ENCODE measurements at regions not wholly inside any gene's neighbourhood (a gene's known extent, or its start where the extent isn't known, plus 50 kb on each side); places are given as distances from the start of the nearest gene placed in this dataset.

DNA sequence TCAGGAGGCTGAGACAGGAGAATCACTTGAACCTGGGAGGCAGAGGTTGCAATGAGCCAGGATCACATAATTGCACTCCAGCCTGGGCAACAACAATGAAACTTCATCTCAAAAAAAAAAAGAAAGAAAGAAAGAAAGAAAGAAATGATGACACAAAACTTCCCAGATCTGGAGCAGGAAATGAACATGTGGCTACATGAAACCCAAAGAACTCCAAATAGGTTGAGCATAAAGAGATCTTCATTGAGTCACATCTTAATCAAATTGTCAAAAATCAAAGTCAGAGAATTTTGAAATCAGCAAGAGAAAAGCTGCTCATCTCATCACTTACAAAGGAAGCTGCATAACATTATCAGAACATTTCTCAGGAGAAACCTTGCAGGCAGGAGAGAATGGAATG is 247.0 kb downstream of the IBTK start:
- Histone ChIP-seq H3K4me3 (ENCODE audit: low read depth, low read length) (no peak overlapping the region), H3K4me1 (ENCODE audit: control insufficient read depth, insufficient read depth, low read length) (no peaks in the 10 kb centered on the region), H3K9me3 (ENCODE audit: control insufficient read depth, insufficient read depth, low read depth, low read length) (no peaks in the 10 kb centered on the region), H3K27ac (ENCODE audit: extremely low read depth, low read depth, low read length) (no peak overlapping the region), H3K36me3 (ENCODE audit: control insufficient read depth in 2 of 2, insufficient read depth in 1 of 2, low read length in 2 of 2) (no peaks in the 10 kb centered on the region)
- CTCF ChIA-PET: no interaction called here
- POLR2A ChIA-PET: no interaction called here
- no peak for TF ChIP-seq ZNF560 (tag by site-specific recombination; IDR thresholded peaks at IDR 0.05; ENCODE audit: borderline replicate concordance)
- no peak for TF ChIP-seq ZNF121 (tag by site-specific recombination; IDR thresholded peaks at IDR 0.05)
- TF ChIP-seq, protein P1, sequence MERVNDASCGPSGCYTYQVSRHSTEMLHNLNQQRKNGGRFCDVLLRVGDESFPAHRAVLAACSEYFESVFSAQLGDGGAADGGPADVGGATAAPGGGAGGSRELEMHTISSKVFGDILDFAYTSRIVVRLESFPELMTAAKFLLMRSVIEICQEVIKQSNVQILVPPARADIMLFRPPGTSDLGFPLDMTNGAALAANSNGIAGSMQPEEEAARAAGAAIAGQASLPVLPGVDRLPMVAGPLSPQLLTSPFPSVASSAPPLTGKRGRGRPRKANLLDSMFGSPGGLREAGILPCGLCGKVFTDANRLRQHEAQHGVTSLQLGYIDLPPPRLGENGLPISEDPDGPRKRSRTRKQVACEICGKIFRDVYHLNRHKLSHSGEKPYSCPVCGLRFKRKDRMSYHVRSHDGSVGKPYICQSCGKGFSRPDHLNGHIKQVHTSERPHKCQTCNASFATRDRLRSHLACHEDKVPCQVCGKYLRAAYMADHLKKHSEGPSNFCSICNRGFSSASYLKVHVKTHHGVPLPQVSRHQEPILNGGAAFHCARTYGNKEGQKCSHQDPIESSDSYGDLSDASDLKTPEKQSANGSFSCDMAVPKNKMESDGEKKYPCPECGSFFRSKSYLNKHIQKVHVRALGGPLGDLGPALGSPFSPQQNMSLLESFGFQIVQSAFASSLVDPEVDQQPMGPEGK (tag by site-specific recombination; IDR thresholded peaks at IDR 0.05): no peak
- TF ChIP-seq ZNF10 (tag by site-specific recombination; IDR thresholded peaks at IDR 0.05): no peak
- TF ChIP-seq ZNF785 (tag by site-specific recombination; IDR thresholded peaks at IDR 0.05): no peak
- no peak for TF ChIP-seq ZEB2 (tag by site-specific recombination; IDR thresholded peaks at IDR 0.05)
- no peak for TF ChIP-seq ZNF221 (tag by site-specific recombination; IDR thresholded peaks at IDR 0.05; ENCODE audit: borderline replicate concordance)
- TF ChIP-seq ZNF621 (tag by site-specific recombination; IDR thresholded peaks at IDR 0.05): no peak
- TF ChIP-seq ZNF843 (tag by site-specific recombination; IDR thresholded peaks at IDR 0.05): no peak
- TF ChIP-seq ZBTB20 (tag by site-specific recombination; IDR thresholded peaks at IDR 0.05): no peak
- TF ChIP-seq SETDB1 (IDR thresholded peaks at IDR 0.05; ENCODE audit: insufficient read length, low read length): no peak
- no peak for TF ChIP-seq ZNF791 (tag by site-specific recombination; IDR thresholded peaks at IDR 0.05)
- no peak for TF ChIP-seq ZNF548 (tag by site-specific recombination; IDR thresholded peaks at IDR 0.05)
- TF ChIP-seq, protein P2, sequence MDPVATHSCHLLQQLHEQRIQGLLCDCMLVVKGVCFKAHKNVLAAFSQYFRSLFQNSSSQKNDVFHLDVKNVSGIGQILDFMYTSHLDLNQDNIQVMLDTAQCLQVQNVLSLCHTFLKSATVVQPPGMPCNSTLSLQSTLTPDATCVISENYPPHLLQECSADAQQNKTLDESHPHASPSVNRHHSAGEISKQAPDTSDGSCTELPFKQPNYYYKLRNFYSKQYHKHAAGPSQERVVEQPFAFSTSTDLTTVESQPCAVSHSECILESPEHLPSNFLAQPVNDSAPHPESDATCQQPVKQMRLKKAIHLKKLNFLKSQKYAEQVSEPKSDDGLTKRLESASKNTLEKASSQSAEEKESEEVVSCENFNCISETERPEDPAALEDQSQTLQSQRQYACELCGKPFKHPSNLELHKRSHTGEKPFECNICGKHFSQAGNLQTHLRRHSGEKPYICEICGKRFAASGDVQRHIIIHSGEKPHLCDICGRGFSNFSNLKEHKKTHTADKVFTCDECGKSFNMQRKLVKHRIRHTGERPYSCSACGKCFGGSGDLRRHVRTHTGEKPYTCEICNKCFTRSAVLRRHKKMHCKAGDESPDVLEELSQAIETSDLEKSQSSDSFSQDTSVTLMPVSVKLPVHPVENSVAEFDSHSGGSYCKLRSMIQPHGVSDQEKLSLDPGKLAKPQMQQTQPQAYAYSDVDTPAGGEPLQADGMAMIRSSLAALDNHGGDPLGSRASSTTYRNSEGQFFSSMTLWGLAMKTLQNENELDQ (tag by site-specific recombination; IDR thresholded peaks at IDR 0.05; ENCODE audit: low read depth): no peak
- no peak for TF ChIP-seq ZBTB1 (tag by site-specific recombination; IDR thresholded peaks at IDR 0.05)
- no peak for TF ChIP-seq ZNF558 (tag by site-specific recombination; IDR thresholded peaks at IDR 0.05)
- TF ChIP-seq ZFP37 (tag by site-specific recombination; IDR thresholded peaks at IDR 0.05): no peak

DNA sequence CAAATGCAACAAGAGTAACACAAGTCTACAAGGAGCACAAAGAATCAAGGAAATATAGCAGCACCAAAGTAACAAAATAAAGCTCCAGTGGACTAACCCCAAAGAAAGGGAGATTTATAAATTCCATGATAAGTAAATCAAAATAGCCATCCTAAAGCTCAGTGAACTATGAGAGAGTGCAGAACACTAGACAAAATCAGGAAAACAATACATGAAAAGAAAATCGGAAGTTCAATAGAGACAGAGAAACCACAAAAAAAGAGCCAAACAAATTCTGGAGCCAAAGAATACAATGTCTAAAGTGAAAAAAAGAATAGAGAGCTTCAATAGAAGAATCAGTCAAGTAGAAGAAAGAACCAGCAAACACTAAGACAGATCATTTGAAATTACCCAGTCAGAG is 247.3 kb upstream of the TENT5A start:
- CTCF ChIA-PET: interaction anchor here (0.5 to 0.7 kb wide), 2 partner anchors 488 to 1592 kb away, joined by 3 read pairs; no protein-coding TSS in a partner anchor

More for the DNA sequence above, 247.3 kb upstream of the TENT5A start:
- POLR2A ChIA-PET: no interaction called here
- Histone ChIP-seq H3K4me1 (ENCODE audit: control insufficient read depth, insufficient read depth, low read length) (no peaks in the 10 kb centered on the region), H3K4me3 (ENCODE audit: low read depth, low read length) (no peak overlapping the region), H3K27ac (ENCODE audit: extremely low read depth, low read depth, low read length) (no peak overlapping the region), H3K36me3 (ENCODE audit: control insufficient read depth in 2 of 2, insufficient read depth in 1 of 2, low read length in 2 of 2) (no peaks in the 10 kb centered on the region), H3K9me3 (ENCODE audit: control insufficient read depth, insufficient read depth, low read depth, low read length) (no peaks in the 10 kb centered on the region)
- TF ChIP-seq ZNF423 (tag by site-specific recombination; IDR thresholded peaks at IDR 0.05) (no peak), ZNF202 (tag by site-specific recombination; IDR thresholded peaks at IDR 0.05; ENCODE audit: borderline replicate concordance) (no peak), ZFP41 (tag by site-specific recombination; IDR thresholded peaks at IDR 0.05; ENCODE audit: borderline replicate concordance) (no peak)
- TF ChIP-seq, protein P3, sequence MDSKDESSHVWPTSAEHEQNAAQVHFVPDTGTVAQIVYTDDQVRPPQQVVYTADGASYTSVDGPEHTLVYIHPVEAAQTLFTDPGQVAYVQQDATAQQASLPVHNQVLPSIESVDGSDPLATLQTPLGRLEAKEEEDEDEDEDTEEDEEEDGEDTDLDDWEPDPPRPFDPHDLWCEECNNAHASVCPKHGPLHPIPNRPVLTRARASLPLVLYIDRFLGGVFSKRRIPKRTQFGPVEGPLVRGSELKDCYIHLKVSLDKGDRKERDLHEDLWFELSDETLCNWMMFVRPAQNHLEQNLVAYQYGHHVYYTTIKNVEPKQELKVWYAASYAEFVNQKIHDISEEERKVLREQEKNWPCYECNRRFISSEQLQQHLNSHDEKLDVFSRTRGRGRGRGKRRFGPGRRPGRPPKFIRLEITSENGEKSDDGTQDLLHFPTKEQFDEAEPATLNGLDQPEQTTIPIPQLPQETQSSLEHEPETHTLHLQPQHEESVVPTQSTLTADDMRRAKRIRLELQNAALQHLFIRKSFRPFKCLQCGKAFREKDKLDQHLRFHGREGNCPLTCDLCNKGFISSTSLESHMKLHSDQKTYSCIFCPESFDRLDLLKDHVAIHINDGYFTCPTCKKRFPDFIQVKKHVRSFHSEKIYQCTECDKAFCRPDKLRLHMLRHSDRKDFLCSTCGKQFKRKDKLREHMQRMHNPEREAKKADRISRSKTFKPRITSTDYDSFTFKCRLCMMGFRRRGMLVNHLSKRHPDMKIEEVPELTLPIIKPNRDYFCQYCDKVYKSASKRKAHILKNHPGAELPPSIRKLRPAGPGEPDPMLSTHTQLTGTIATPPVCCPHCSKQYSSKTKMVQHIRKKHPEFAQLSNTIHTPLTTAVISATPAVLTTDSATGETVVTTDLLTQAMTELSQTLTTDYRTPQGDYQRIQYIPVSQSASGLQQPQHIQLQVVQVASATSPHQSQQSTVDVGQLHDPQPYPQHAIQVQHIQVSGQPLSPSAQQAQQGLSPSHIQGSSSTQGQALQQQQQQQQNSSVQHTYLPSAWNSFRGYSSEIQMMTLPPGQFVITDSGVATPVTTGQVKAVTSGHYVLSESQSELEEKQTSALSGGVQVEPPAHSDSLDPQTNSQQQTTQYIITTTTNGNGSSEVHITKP (tag by site-specific recombination; IDR thresholded peaks at IDR 0.05): no peak

All from HEK293 (cell line).